ENCODE measurements at regions not wholly inside any gene's neighbourhood (a gene's known extent, or its start where the extent isn't known, plus 50 kb on each side); places are given as distances from the start of the nearest gene placed in this dataset.
"Not testable (repeated sequence)": the region's sequence is repeated elsewhere in the genome, so short reads cannot be mapped to it uniquely, and the experiment has no call there.

GRCh38 chr2:7358865-7359447, 441.7 kb downstream of the RNF144A start:
- no peak for DNase-seq (ENCODE audit: low read depth in 4 of 4, low spot score in 3 of 4)

GRCh38 chr2:7363906-7364305, 446.7 kb downstream of the RNF144A start:
- DNase-seq (ENCODE audit: low read depth in 4 of 4, low spot score in 3 of 4) = no peak

GRCh38 chr2:7368211-7368610, 451.0 kb downstream of the RNF144A start:
- DNase-seq (ENCODE audit: low read depth in 4 of 4, low spot score in 3 of 4) = no peak

GRCh38 chr2:7373156-7373555, 455.9 kb downstream of the RNF144A start:
- no peak for DNase-seq (ENCODE audit: low read depth in 4 of 4, low spot score in 3 of 4)

GRCh38 chr2:7375901-7376300, 458.7 kb downstream of the RNF144A start:
- DNase-seq (ENCODE audit: low read depth in 4 of 4, low spot score in 3 of 4) = no peak

- peak; percentile 24 to 41 (median 28) for DNase-seq (ENCODE audit: low read depth in 4 of 4, low spot score in 3 of 4)
Observed at GRCh38 chr2:7377916-7378569, 460.8 kb downstream of the RNF144A start.

- DNase-seq (ENCODE audit: low read depth in 4 of 4, low spot score in 3 of 4) = no peak
Observed at GRCh38 chr2:7378591-7378990, 461.4 kb downstream of the RNF144A start.

- DNase-seq (ENCODE audit: low read depth in 4 of 4, low spot score in 3 of 4) = no peak
Observed at GRCh38 chr2:7379799-7380198, 462.6 kb downstream of the RNF144A start.

- no peak for DNase-seq (ENCODE audit: low read depth in 4 of 4, low spot score in 3 of 4)
Observed at GRCh38 chr2:7384773-7385349, 467.6 kb downstream of the RNF144A start.

- DNase-seq (ENCODE audit: low read depth in 4 of 4, low spot score in 3 of 4) = not testable (repeated sequence)
Observed at GRCh38 chr2:7390311-7390710, 473.1 kb downstream of the RNF144A start.

GRCh38 chr2:7392076-7392787, 475.0 kb downstream of the RNF144A start:
- DNase-seq (ENCODE audit: low read depth in 4 of 4, low spot score in 3 of 4) = no peak

- DNase-seq (ENCODE audit: low read depth in 4 of 4, low spot score in 3 of 4) = no peak
Observed at GRCh38 chr2:7394195-7394594, 477.0 kb downstream of the RNF144A start.

GRCh38 chr2:7400628-7401027, 483.4 kb downstream of the RNF144A start:
- no peak for DNase-seq (ENCODE audit: low read depth in 4 of 4, low spot score in 3 of 4)

GRCh38 chr2:7403092-7403775, 486.0 kb downstream of the RNF144A start:
- no peak for DNase-seq (ENCODE audit: low read depth in 4 of 4, low spot score in 3 of 4)

GRCh38 chr2:7405861-7406715, 488.9 kb downstream of the RNF144A start:
- no peak for DNase-seq (ENCODE audit: low read depth in 4 of 4, low spot score in 3 of 4)

GRCh38 chr2:7407001-7407400, 489.8 kb downstream of the RNF144A start:
- no peak for DNase-seq (ENCODE audit: low read depth in 4 of 4, low spot score in 3 of 4)

- DNase-seq (ENCODE audit: low read depth in 4 of 4, low spot score in 3 of 4) = no peak
Observed at GRCh38 chr2:7407906-7408680, 490.9 kb downstream of the RNF144A start.

- no peak for DNase-seq (ENCODE audit: low read depth in 4 of 4, low spot score in 3 of 4)
Observed at GRCh38 chr2:7411691-7412090, 494.5 kb downstream of the RNF144A start.

Data from right renal pelvis (tissue), 4 donors.